ENCODE measurements at regions not wholly inside any gene's neighbourhood (a gene's known extent, or its start where the extent isn't known, plus 50 kb on each side); places are given as distances from the start of the nearest gene placed in this dataset.
"Not testable (repeated sequence)": the region's sequence is repeated elsewhere in the genome, so short reads cannot be mapped to it uniquely, and the experiment has no call there.

DNA sequence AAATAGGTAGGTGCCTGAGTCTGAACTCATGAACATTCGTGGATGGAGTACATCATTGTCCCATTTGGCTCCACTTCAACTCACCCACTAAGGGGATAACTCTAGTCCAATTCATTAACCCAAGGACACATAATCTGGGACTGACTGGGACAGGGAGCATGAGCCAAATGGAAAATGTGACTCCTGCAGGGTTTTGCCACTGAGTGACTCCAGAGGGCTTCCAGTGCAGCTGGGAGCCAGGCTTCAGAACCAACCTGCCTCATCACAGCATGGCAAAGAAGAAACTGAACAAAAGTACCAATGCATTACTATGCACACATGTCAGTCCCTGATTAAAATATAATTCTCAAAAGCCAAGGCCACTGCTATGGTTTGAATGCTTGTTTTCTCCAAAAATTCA is 159.7 kb upstream of the SNX2 start:
- no peak overlapping the region for H3K27ac ChIP-seq
- in situ Hi-C loops (cut with MboI; ENCODE audit: low pct_ligation_motif_present in 1 of 4, low pct_unique_long_range_greater_than_20kb in 1 of 4, low sequenced_read_pairs in 3 of 4) (no loop called here), intact Hi-C loops (cut with DNase I; ENCODE audit: low total_unique reads) (no loop called here)
- WGBS, 2 donors (ENCODE audit: low coverage in 1 of 2), result 57 to 58% methylated on average over 1 of the region's 1 CpG
- H3K9me3 ChIP-seq, result no peaks in the 10 kb centered on the region
- no peaks in the 10 kb centered on the region for H3K36me3 ChIP-seq
- no peaks in the 10 kb centered on the region for H3K4me1 ChIP-seq
- no peak overlapping the region for H3K4me3 ChIP-seq
- TF ChIP-seq, protein P1, sequence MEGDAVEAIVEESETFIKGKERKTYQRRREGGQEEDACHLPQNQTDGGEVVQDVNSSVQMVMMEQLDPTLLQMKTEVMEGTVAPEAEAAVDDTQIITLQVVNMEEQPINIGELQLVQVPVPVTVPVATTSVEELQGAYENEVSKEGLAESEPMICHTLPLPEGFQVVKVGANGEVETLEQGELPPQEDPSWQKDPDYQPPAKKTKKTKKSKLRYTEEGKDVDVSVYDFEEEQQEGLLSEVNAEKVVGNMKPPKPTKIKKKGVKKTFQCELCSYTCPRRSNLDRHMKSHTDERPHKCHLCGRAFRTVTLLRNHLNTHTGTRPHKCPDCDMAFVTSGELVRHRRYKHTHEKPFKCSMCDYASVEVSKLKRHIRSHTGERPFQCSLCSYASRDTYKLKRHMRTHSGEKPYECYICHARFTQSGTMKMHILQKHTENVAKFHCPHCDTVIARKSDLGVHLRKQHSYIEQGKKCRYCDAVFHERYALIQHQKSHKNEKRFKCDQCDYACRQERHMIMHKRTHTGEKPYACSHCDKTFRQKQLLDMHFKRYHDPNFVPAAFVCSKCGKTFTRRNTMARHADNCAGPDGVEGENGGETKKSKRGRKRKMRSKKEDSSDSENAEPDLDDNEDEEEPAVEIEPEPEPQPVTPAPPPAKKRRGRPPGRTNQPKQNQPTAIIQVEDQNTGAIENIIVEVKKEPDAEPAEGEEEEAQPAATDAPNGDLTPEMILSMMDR (IDR thresholded peaks at IDR 0.05), result no peak
- no peak for TF ChIP-seq EP300 (IDR thresholded peaks at IDR 0.05; ENCODE audit: low read depth)
- TF ChIP-seq POLR2A (IDR thresholded peaks at IDR 0.05), result no peak
- no peak for TF ChIP-seq POLR2AphosphoS5 (IDR thresholded peaks at IDR 0.05)
- no peak for DNase-seq
- H3K27me3 ChIP-seq, result no peaks in the 10 kb centered on the region

DNA sequence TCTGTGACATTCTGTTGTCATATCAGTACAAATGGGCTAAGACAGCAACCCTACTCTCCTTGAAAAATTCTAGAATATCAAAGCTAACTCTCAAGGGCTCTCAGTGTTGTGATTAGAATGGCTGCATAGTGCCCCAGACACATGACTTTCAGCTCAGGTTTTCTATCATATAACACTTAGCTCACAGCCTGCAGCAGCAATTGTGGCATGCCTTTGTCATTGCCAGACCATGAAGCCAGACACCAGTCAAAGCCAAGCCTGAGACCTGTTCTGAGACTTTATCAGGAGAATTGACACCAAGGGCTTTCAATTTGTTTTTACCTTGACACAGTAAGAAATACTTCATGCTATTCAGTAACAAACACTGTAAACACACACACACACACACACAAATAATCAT is 159.0 kb upstream of the SNX2 start:
- Histone ChIP-seq H3K27ac (no peak overlapping the region), H3K4me1 (no peaks in the 10 kb centered on the region), H3K36me3 (no peaks in the 10 kb centered on the region), H3K9me3 (no peaks in the 10 kb centered on the region), H3K27me3 (no peaks in the 10 kb centered on the region), H3K4me3 (no peak overlapping the region)
- no peak for DNase-seq
- in situ Hi-C loops (cut with MboI; ENCODE audit: low pct_ligation_motif_present in 1 of 4, low pct_unique_long_range_greater_than_20kb in 1 of 4, low sequenced_read_pairs in 3 of 4), result no loop called here
- TF ChIP-seq, protein P1 (IDR thresholded peaks at IDR 0.05), result no peak
- TF ChIP-seq POLR2A (IDR thresholded peaks at IDR 0.05), result no peak
- TF ChIP-seq EP300 (IDR thresholded peaks at IDR 0.05; ENCODE audit: low read depth), result no peak
- no peak for TF ChIP-seq POLR2AphosphoS5 (IDR thresholded peaks at IDR 0.05)
- intact Hi-C loops (cut with DNase I; ENCODE audit: low total_unique reads), result no loop called here

DNA sequence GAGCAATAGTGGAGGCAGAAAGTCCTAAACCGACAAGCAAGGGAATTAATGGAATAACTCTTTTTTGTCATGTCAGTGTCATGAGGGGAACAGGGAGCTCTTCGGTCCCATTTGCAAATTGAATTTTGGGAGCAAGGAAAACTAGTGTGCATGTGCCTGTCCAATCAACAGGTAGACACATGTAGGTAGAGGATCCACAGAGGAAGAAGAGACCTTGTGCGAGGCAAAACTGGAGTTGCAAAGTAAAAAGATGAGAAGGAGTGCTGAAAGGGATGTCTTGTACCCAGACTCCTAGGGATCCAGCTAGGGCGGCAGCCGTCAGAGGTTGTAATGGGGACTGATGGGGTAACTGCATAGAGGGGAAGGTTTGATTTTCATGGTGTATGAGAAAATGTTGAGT is 156.8 kb upstream of the SNX2 start:
- H3K4me3 ChIP-seq; in situ Hi-C loops (cut with MboI; ENCODE audit: low pct_ligation_motif_present in 1 of 4, low pct_unique_long_range_greater_than_20kb in 1 of 4, low sequenced_read_pairs in 3 of 4); intact Hi-C loops (cut with DNase I; ENCODE audit: low total_unique reads); H3K9me3 ChIP-seq; H3K36me3 ChIP-seq; H3K27me3 ChIP-seq; H3K27ac ChIP-seq; DNase-seq; H3K4me1 ChIP-seq: not testable (repeated sequence)
- WGBS, 2 donors (ENCODE audit: low coverage in 1 of 2), result 93 to 97% methylated on average over 5 of the region's 5 CpGs

DNA sequence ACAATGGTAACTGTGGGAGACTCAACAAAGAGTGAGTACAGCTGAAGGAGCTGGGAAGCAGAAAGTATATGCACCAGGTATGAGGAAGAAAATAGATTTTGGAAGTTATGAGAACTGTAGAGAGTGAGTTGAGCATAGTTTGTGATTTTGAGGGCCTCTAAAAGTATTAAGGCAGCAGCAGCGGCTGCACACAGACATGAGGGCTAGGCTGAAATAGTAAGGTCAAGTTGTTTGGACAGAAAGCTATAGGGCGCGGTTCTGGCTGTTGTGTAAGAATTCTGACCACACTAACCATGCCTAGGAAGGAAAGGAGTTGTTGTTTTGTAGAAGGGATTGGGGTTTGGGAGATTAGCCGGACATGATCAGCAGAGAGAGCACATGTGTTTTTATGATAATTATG is 154.1 kb upstream of the SNX2 start:
- H3K4me1 ChIP-seq; DNase-seq; H3K9me3 ChIP-seq; H3K27ac ChIP-seq; H3K27me3 ChIP-seq; H3K4me3 ChIP-seq; H3K36me3 ChIP-seq; intact Hi-C loops (cut with DNase I; ENCODE audit: low total_unique reads); in situ Hi-C loops (cut with MboI; ENCODE audit: low pct_ligation_motif_present in 1 of 4, low pct_unique_long_range_greater_than_20kb in 1 of 4, low sequenced_read_pairs in 3 of 4): not testable (repeated sequence)
- WGBS, 2 donors (ENCODE audit: low coverage in 1 of 2), result 80 to 99% methylated on average over 1 to 4 of the region's 4 CpGs

DNA sequence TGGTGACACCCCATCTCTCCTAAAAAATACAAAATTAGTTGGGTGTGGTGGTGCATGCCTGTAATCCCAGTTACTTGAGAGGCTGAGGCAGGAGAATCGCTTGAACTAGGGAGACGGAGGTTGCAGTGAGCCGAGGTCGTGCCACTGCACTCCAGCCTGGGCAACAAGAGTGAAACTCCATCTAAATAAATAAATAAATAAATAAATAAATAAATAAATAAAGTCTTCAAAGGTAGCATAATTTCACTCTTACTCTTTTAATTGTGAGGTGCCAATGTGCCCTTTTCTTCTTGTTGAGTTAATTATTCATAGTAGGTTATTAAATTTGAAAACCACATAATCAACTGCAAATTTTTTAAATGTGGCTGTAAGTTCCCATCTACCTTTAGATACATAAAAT is 146.2 kb upstream of the SNX2 start:
- H3K27me3 ChIP-seq; H3K36me3 ChIP-seq; H3K27ac ChIP-seq; DNase-seq; intact Hi-C loops (cut with DNase I; ENCODE audit: low total_unique reads); H3K4me1 ChIP-seq; in situ Hi-C loops (cut with MboI; ENCODE audit: low pct_ligation_motif_present in 1 of 4, low pct_unique_long_range_greater_than_20kb in 1 of 4, low sequenced_read_pairs in 3 of 4); H3K4me3 ChIP-seq; H3K9me3 ChIP-seq: not testable (repeated sequence)
- WGBS, 2 donors (ENCODE audit: low coverage in 1 of 2), result 94 to 95% methylated on average over 4 of the region's 4 CpGs

DNA sequence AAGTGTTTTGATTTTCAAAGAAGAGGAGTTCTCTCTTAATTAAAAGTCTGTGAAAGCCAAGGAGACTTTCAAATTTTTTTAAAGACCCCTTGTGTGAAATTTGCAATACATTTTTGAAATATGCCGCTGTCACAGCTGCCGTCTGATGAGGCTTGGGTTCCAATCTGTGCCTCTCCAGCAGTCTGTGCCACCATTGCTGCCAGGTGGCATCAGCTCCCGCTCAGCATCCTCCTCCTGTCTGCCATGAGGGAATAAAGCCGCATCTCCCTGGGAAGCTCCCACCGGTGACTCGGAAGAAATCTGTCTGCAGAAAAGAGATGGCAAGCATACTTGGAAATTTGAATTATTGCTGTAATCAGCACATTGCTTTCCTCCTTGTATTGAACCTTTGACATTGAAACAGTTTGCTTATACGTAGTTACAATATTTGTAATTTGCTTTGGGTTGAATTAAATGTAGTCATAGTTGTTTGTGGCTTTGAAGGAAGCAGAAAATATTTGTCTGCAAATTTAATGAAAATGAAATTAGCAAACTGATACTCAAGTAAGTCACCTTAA is 145.7 kb upstream of the SNX2 start:
- WGBS, 2 donors (ENCODE audit: low coverage in 1 of 2), result 84 to 90% methylated on average over 4 to 7 of the region's 7 CpGs
- no peaks in the 10 kb centered on the region for H3K36me3 ChIP-seq
- intact Hi-C loops (cut with DNase I; ENCODE audit: low total_unique reads), result no loop called here
- no peaks in the 10 kb centered on the region for H3K9me3 ChIP-seq
- in situ Hi-C loops (cut with MboI; ENCODE audit: low pct_ligation_motif_present in 1 of 4, low pct_unique_long_range_greater_than_20kb in 1 of 4, low sequenced_read_pairs in 3 of 4), result no loop called here
- no peak overlapping the region for H3K4me3 ChIP-seq
- H3K27ac ChIP-seq, result no peak overlapping the region
- no peak for DNase-seq
- H3K27me3 ChIP-seq, result no peaks in the 10 kb centered on the region
- TF ChIP-seq POLR2AphosphoS5 (IDR thresholded peaks at IDR 0.05), result no peak
- TF ChIP-seq, protein P1 (IDR thresholded peaks at IDR 0.05), result no peak
- no peak for TF ChIP-seq POLR2A (IDR thresholded peaks at IDR 0.05)
- TF ChIP-seq EP300 (IDR thresholded peaks at IDR 0.05; ENCODE audit: low read depth), result no peak
- no peaks in the 10 kb centered on the region for H3K4me1 ChIP-seq

All from transverse colon (tissue), 4 donors.